HG02885 (cell line): ENCODE measurements at regions not wholly inside any gene's neighbourhood (a gene's known extent, or its start where the extent isn't known, plus 50 kb on each side); places are given as distances from the start of the nearest gene placed in this dataset.
A peak's percentile ranks its signal among the peaks of the same experiment; 100 is the strongest.

Experiments used
- ATAC-seq: cut with Tn5 transposase; IDR thresholded peaks from one replicate; pipeline ENCODE4 v1.9.1; 2021; ENCODE audit warnings: mild to moderate bottlenecking; ENCODE audit not compliant: unreplicated experiment, poor library complexity

- no peak for ATAC-seq
Measured at GRCh38 chr5:53206562-53206961, 97.0 kb upstream of the MOCS2 start.

DNA sequence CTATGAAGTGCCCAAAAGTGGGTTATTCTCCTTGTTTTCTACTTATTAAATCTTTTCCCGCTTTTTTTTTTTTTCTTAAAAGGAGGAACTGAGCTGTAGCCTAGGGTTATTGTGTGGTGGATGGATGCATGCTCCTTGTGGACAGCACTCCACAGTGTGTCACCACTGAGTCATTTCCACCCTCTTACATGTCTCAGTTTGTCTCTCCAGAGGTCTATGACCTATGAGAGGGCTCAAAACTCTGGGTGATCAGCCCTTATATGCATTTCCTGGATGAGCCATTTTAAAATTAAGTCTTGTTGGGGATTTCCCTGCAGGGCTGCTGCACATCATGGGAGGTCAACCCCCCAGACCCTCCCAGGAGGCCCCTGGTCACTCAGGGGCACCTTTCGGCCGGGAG is 102.2 kb upstream of the MOCS2 start:
- ATAC-seq, result no peak

DNA sequence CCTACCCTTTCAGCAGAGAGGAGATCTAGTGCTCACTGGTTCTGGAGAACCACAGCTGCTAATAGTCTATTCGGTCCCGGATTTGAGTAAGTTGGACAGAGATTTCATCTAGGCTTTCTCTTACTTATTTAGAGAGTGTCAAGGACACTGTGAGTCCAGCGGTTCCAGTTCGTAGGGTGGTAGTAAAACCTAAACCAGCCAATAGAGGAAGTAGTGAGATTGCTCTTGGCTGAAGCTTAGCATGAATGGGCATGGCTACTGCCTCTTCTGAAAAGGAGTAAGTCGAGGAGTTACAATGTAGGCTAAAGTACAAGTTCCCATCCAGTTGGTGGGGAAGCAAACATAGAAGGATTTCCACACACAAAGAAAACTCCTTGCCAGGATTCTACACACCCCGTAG is 109.6 kb upstream of the MOCS2 start:
- no peak for ATAC-seq

DNA sequence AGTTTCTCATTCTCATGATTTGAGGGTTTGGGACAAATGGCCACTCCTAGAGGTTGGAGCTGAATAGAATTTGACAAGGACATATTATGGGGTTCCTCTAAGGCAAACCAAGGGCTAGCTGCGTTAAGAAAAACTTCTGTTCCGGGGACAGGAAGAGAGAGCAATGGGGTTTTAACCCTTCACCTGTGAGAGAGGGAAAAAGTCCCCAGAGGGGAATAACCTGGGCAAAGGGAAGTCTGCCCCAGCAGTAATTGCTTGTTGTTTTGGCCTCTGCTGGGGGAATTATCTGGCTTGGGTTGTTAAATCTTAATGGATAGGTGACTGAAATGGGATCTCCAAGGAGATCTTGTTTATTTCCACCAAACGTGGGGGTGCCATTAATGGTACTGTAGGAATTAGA is 110.1 kb upstream of the MOCS2 start:
- no peak for ATAC-seq

DNA sequence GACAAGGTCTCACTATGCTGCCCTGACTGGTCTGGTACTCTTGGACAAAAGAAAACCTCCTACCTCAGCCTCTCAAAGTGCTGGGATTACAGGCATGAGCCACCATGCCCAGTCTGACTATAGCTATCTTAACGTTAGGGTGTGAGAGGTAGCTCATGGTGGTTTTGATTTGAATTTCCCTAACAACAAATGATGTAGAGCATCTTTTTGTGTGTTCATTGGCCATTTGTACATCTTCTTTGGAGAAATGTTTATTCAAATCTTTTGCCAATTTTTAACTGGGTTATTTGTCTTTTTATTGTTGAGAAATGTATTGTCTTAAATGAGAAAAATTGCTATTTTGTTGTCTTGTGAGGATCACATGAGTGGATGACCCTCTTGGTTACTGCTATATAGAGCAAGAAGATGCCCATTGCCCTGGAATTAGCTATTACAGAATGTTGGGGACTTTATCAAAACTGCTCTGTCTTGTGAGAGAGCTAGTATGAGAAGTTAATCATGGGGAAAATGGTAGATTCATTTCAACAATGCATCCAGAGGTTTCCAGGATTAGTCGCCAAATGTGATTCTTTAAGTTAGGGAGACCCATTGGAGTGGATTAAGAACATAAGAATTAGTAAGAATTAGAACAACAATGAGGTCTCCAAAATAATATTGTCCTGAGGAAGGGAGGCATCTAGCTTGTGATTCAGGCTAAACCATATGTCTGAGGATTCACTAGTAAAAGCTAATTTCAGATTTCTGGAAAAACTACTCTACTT is 124.3 kb upstream of the MOCS2 start:
- ATAC-seq, result no peak

DNA sequence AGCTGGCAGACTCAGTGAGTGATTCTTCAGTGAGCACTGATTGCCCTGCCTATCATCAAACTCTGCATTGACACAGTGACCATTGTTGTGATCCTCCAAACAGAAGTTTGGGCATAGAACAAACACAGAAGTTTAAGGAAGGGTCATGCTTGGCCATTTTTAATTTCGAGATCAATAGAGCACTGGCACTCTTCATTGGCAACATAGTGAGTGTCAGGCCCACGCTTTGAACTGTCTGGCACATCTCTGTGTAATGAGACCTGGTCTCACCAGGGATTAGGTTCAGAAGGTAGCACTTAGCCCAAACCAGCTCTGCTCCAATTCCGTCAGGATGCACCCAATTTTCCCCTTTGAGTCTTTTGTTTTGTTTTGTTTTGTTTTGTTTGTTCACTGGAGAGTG is 127.1 kb upstream of the MOCS2 start:
- ATAC-seq, result no peak

GRCh38 chr5:53237876-53238275 is 128.3 kb upstream of the MOCS2 start:
- ATAC-seq, result no peak

GRCh38 chr5:53239301-53239990 is 129.9 kb upstream of the MOCS2 start:
- no peak for ATAC-seq

GRCh38 chr5:53240661-53241060 is 131.1 kb upstream of the MOCS2 start:
- no peak for ATAC-seq

DNA sequence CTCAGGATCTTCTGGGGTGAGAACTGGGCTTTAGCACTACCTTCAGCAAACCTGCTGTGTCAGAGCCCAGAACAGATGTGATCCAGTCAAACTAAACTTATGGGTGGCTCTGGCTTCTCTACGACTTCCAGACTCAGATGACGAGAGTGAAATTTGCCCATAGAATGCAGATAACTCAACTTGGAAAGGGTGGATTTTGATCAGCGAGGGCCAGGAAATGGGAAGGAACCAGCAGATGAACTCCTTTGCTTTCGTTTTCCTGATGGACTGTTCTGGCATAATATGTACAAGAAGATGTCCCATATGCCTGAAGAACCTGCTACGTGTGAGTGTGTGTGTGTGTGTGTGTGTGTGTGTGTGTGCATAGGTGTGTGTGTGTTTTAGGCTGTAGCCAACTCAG is 132.0 kb upstream of the MOCS2 start:
- no peak for ATAC-seq

GRCh38 chr5:53243403-53243802 is 133.8 kb upstream of the MOCS2 start:
- no peak for ATAC-seq

GRCh38 chr5:53246042-53246836 is 136.7 kb upstream of the MOCS2 start:
- ATAC-seq, result peak; percentile 46

GRCh38 chr5:53249529-53250200 is 140.1 kb upstream of the MOCS2 start:
- ATAC-seq, result no peak

GRCh38 chr5:53250201-53250550 is 140.6 kb upstream of the MOCS2 start:
- no peak for ATAC-seq

GRCh38 chr5:53253421-53253871 is 143.9 kb upstream of the MOCS2 start:
- ATAC-seq, result no peak

DNA sequence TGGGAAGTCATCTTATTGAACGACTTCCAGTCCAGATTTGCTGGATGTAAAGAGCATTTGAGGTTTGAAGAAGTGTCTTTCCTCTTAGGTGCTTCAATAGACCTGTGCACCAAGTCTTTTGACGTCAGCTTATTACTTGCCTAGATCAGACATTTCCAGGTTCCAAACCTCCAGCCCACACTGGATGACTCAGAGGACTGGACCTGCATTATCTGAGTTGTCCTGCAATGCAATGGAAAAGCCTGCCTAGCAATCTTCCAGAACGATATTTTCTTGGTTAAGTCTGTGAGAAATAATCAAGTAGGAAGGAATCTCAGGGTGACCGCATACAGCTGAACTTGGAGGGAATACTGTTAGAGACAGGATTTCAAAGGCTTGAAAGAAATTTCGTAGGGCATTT is 147.2 kb upstream of the MOCS2 start:
- no peak for ATAC-seq

- ATAC-seq, result no peak
Measured at GRCh38 chr5:53257806-53258373, 148.3 kb upstream of the MOCS2 start.

GRCh38 chr5:53259176-53259575 is 149.6 kb upstream of the MOCS2 start:
- no peak for ATAC-seq

GRCh38 chr5:53260446-53260845 is 150.9 kb upstream of the MOCS2 start:
- ATAC-seq, result no peak

GRCh38 chr5:53261245-53261644 is 151.7 kb upstream of the MOCS2 start:
- no peak for ATAC-seq
